SJSA1 (cell line): ENCODE measurements at regions not wholly inside any gene's neighbourhood (a gene's known extent, or its start where the extent isn't known, plus 50 kb on each side); places are given as distances from the start of the nearest gene placed in this dataset.

ENCODE experiments used
- DNase-seq, 2 experiments: peaks; one replicate each; pipeline ENCODE4 v3.0.0-alpha.2; 2015 to 2020; ENCODE audit warnings: low spot score in 2 of 2, low read depth in 1 of 2
- H3K27ac ChIP-seq: fragments of 250-450 bp; sonication (Bioruptor Pico); 2 replicates; pipeline ENCODE4 v1.5.1; 2020; ENCODE audit warnings: mild to moderate bottlenecking, moderate library complexity
- H3K27me3 ChIP-seq: fragments of 250-450 bp; sonication (Bioruptor Pico); replicated peaks from 2 replicates; pipeline ENCODE4 v1.5.1; 2020; ENCODE audit warnings: mild to moderate bottlenecking, moderate library complexity
- H3K36me3 ChIP-seq: fragments of 250-450 bp; sonication (Bioruptor Pico); 2 replicates; pipeline ENCODE4 v1.5.1; 2020; ENCODE audit warnings: mild to moderate bottlenecking
- H3K4me1 ChIP-seq: fragments of 250-450 bp; sonication (Bioruptor Pico); replicated peaks from 2 replicates; pipeline ENCODE4 v1.6.1; 2021; ENCODE audit warnings: mild to moderate bottlenecking
- H3K4me3 ChIP-seq: fragments of 250-450 bp; sonication (Bioruptor Pico); 2 replicates; pipeline ENCODE4 v1.5.1; 2020; ENCODE audit warnings: mild to moderate bottlenecking
- H3K9me3 ChIP-seq: fragments of 250-450 bp; sonication (Bioruptor Pico); replicated peaks from 2 replicates; pipeline ENCODE4 v1.5.1; 2020; ENCODE audit warnings: mild to moderate bottlenecking

DNA sequence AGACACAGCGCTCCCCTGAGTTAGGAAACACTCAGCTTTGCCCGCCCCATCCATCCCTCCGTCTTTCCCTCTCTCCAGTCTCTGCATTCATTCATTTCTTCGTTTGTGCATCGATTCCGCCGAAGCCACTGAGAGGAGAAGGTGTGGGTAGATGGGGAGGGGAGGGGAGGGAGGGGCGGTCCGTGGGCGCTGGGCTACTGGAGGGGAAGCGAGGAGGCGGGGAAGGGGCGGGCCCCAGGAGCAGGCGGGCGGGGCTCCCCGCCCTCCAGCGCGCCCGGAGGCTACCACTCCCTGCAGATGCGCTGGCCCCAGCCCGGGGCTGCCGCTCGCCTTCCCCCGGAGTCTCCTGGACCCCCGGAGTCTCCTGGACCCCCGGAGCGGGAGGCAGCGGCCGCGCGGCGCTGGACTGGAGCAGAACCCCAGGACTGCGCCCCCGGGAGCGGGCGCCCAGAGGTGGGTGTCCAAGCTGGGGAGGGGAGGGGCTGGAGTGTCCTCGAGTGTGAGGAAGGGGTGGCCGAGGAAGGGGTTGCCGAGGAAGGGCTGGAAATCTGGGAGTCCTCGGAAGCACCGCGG is 159.5 kb downstream of the C9orf152 start:
- peak; percentile 57 to 71 for DNase-seq
- H3K36me3 ChIP-seq, result peaks cover 14% of the 10 kb centered on the region
- H3K4me1 ChIP-seq, result peaks cover 40% of the 10 kb centered on the region

GRCh38 chr9:110048976-110049698 is 158.8 kb downstream of the C9orf152 start:
- peak in 1 of 2 experiments; percentile 64 for DNase-seq
- Histone ChIP-seq H3K27ac (peak overlapping the region; percentile 91), H3K27me3 (no peaks in the 10 kb centered on the region)

More for the DNA sequence above, 159.5 kb downstream of the C9orf152 start:
- H3K9me3 ChIP-seq, result no peaks in the 10 kb centered on the region
- peak overlapping the region; percentile 70 for H3K4me3 ChIP-seq
- H3K27me3 ChIP-seq, result no peaks in the 10 kb centered on the region
- peak overlapping the region; percentile 91 for H3K27ac ChIP-seq

GRCh38 chr9:110049699-110050450 is 158.1 kb downstream of the C9orf152 start:
- Histone ChIP-seq H3K9me3 (no peaks in the 10 kb centered on the region), H3K27me3 (no peaks in the 10 kb centered on the region), H3K36me3 (peaks cover 14% of the 10 kb centered on the region), H3K4me1 (peaks cover 45% of the 10 kb centered on the region), H3K4me3 (peak overlapping the region; percentile 70), H3K27ac (peak overlapping the region; percentile 91)
- DNase-seq, result peak in 1 of 2 experiments; percentile 47

More at GRCh38 chr9:110048976-110049698, 158.8 kb downstream of the C9orf152 start:
- Histone ChIP-seq H3K4me1 (peaks cover 45% of the 10 kb centered on the region), H3K36me3 (peaks cover 14% of the 10 kb centered on the region), H3K4me3 (peak overlapping the region; percentile 70), H3K9me3 (no peaks in the 10 kb centered on the region)

- peaks cover 45% of the 10 kb centered on the region for H3K4me1 ChIP-seq
- no peaks in the 10 kb centered on the region for H3K27me3 ChIP-seq
- H3K36me3 ChIP-seq, result peaks cover 21% of the 10 kb centered on the region
- H3K4me3 ChIP-seq, result peak overlapping the region; percentile 70
- no peaks in the 10 kb centered on the region for H3K9me3 ChIP-seq
- DNase-seq, result peak; percentile 73 to 90
- peak overlapping the region; percentile 91 for H3K27ac ChIP-seq
Measured at GRCh38 chr9:110050925-110051355, 157.0 kb downstream of the C9orf152 start.

GRCh38 chr9:110056062-110056461 is 151.9 kb downstream of the C9orf152 start:
- no peak for DNase-seq
- Histone ChIP-seq H3K4me1 (peaks cover 25% of the 10 kb centered on the region), H3K36me3 (peaks cover 45% of the 10 kb centered on the region), H3K27ac (no peak overlapping the region), H3K27me3 (no peaks in the 10 kb centered on the region), H3K4me3 (no peak overlapping the region), H3K9me3 (no peaks in the 10 kb centered on the region)

- peak; percentile 43 to 59 for DNase-seq
- Histone ChIP-seq H3K36me3 (peaks cover 52% of the 10 kb centered on the region), H3K4me3 (no peak overlapping the region), H3K27ac (no peak overlapping the region), H3K4me1 (peaks cover 5% of the 10 kb centered on the region), H3K27me3 (no peaks in the 10 kb centered on the region), H3K9me3 (no peaks in the 10 kb centered on the region)
Measured at GRCh38 chr9:110058304-110058953, 149.5 kb downstream of the C9orf152 start.

DNA sequence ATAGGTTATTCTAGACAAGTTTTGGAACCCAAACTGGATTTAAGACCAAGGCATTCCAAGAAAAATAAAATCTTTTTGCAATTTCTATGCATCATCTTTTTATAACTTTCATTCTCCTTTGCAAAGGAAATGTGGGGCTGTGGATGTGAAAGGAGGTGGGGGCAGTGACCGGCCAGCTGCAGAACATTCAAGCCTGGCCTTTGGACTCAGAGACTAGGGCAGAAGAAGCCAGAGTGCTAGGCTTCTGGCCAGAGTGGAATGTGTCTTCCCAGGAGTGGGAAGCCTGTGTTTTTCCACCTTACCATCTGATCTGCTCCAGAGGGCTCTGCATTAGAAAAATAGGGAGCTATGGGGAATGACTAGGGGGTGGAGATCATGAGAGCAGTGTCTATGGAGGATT is 148.5 kb downstream of the C9orf152 start:
- peaks cover 52% of the 10 kb centered on the region for H3K36me3 ChIP-seq
- no peaks in the 10 kb centered on the region for H3K9me3 ChIP-seq
- no peaks in the 10 kb centered on the region for H3K27me3 ChIP-seq
- no peak for DNase-seq
- H3K4me3 ChIP-seq, result no peak overlapping the region
- H3K4me1 ChIP-seq, result no peaks in the 10 kb centered on the region
- H3K27ac ChIP-seq, result no peak overlapping the region

- H3K4me3 ChIP-seq, result no peak overlapping the region
- no peaks in the 10 kb centered on the region for H3K9me3 ChIP-seq
- peaks cover 21% of the 10 kb centered on the region for H3K4me1 ChIP-seq
- peaks cover 52% of the 10 kb centered on the region for H3K36me3 ChIP-seq
- no peak for DNase-seq
- no peak overlapping the region for H3K27ac ChIP-seq
- H3K27me3 ChIP-seq, result no peaks in the 10 kb centered on the region
Measured at GRCh38 chr9:110064803-110065202, 143.2 kb downstream of the C9orf152 start.

GRCh38 chr9:110065532-110065931 is 142.4 kb downstream of the C9orf152 start:
- Histone ChIP-seq H3K27me3 (no peaks in the 10 kb centered on the region), H3K9me3 (no peaks in the 10 kb centered on the region), H3K4me1 (peaks cover 24% of the 10 kb centered on the region), H3K27ac (no peak overlapping the region), H3K36me3 (peaks cover 50% of the 10 kb centered on the region), H3K4me3 (no peak overlapping the region)
- no peak for DNase-seq

DNA sequence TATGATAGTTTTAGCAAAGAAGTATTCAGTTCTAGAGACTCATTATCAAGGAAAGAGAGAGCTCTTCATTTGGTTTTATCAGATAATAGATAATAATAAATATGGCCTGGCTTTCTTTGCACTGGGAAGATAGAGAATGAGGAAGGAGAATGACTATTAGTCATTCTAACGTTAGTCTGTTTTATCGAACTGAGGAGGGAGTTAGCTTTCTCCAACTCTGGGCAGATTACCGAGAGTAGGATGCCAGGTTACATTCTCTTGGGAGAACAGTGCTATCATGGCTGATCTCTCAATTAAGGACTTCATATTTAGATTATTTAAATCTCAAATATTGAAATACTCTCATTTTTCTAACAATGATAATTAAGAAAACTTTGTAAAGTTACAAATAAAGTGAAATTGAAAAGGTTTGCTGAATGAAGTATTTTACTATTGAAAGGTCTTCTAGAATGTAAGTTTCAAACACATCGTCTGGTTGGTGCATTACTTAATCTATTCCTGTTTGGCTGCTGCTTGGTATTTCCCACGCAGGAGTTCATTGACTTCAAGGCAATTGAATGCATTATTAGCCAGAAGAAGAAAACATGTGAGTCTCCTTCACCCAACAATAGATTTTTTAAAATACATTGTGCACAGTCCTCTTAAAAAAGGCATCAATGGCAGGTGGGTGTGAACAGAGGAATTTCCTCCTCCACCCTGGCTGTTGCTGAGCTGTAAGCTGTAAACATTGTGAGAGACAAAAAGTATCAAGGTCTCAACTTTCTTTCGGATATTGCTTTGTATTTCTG is 140.8 kb downstream of the C9orf152 start:
- Histone ChIP-seq H3K9me3 (no peaks in the 10 kb centered on the region), H3K27me3 (no peaks in the 10 kb centered on the region), H3K4me1 (peaks cover 24% of the 10 kb centered on the region), H3K27ac (no peak overlapping the region), H3K4me3 (no peak overlapping the region), H3K36me3 (peaks cover 49% of the 10 kb centered on the region)
- no peak for DNase-seq

DNA sequence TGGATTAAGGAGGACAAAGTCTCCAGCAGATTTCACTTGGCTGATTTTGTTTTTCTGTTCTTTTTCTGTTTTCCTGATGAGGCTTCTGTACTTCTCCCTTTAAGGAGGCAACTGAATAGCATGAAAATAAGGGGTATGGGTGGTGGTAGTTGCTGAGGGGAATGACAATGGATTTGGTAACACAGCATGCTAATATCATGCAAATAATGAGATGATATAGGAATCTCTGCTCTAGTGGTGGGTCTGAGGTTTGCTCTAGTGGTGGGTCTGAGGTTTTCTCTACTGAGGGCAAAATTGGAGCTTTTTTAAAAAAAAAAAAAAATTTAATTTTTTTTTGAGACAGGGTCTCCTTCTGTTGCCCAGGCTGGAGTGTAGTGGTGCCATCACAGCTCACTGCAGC is 139.7 kb downstream of the C9orf152 start:
- no peak for DNase-seq
- Histone ChIP-seq H3K27ac (no peak overlapping the region), H3K27me3 (no peaks in the 10 kb centered on the region), H3K4me1 (peaks cover 35% of the 10 kb centered on the region), H3K4me3 (no peak overlapping the region), H3K9me3 (no peaks in the 10 kb centered on the region), H3K36me3 (peaks cover 38% of the 10 kb centered on the region)

DNA sequence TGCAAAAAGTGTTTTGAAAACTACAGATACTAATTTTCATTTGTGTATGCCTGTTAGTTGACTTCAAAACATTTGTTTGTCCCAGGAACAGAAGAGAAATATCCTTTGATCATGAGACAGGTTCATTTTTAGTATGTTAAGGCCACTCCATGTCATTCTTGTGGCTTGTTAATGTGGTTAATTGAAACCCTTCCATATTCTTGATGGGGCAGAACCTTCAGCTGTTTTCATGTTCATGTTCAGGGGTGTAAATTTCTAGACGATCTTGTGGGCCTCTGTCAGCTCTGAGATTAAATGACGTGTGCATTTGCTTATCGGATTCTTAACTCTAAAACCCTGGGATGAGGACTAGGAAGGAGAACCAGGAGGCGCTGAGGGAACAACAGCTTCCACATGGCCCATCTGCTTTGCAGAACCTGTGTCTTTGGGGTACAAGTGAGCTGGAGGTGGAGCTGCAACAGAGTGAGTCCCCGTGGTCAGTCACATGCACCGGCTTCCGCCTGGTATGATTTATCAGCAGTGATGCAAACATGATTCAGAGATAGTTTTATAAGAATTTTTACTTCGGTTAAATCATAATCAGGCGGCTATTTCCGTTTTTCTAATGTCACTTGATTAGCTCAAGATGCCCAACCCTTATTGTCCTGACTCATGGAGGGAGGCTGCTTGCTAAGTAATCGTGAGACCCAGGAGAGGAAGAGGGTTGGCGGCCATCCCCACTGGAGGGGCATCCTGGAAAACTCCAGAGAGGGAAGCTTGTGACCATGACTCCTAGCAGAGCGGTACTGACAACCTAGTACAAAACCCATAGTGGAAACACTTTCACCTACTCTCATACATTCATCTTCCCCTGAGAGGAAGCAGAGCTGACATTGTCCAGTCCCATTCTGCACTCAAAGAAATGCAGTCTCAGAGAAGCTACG is 138.4 kb downstream of the C9orf152 start:
- peaks cover 38% of the 10 kb centered on the region for H3K4me1 ChIP-seq
- no peak overlapping the region for H3K4me3 ChIP-seq
- no peaks in the 10 kb centered on the region for H3K9me3 ChIP-seq
- peak in 1 of 2 experiments; percentile 50 for DNase-seq
- H3K27ac ChIP-seq, result peak overlapping the region; percentile 43
- H3K27me3 ChIP-seq, result no peaks in the 10 kb centered on the region
- peaks cover 38% of the 10 kb centered on the region for H3K36me3 ChIP-seq
